HS-27A (cell line): ENCODE measurements at regions not wholly inside any gene's neighbourhood (a gene's known extent, or its start where the extent isn't known, plus 50 kb on each side); places are given as distances from the start of the nearest gene placed in this dataset.
"Not testable (repeated sequence)": the region's sequence is repeated elsewhere in the genome, so short reads cannot be mapped to it uniquely, and the experiment has no call there.

Experiments
- DNase-seq: peaks from one replicate; pipeline ENCODE4 v3.0.0-alpha.2; 2012; ENCODE audit warnings: low read depth, missing footprints

GRCh38 chr16:13628156-13628555, 291.8 kb upstream of the ERCC4 start:
- DNase-seq = no peak

- no peak for DNase-seq
Measured at GRCh38 chr16:13629704-13630103, 290.2 kb upstream of the ERCC4 start.

GRCh38 chr16:13630374-13630773, 289.6 kb upstream of the ERCC4 start:
- DNase-seq = no peak

GRCh38 chr16:13631213-13631767, 288.7 kb upstream of the ERCC4 start:
- DNase-seq = no peak

GRCh38 chr16:13631916-13632315, 288.0 kb upstream of the ERCC4 start:
- DNase-seq = no peak

- DNase-seq = not testable (repeated sequence)
Measured at GRCh38 chr16:13632504-13632903, 287.4 kb upstream of the ERCC4 start.

- no peak for DNase-seq
Measured at GRCh38 chr16:13633391-13633861, 286.5 kb upstream of the ERCC4 start.

GRCh38 chr16:13634253-13634652, 285.7 kb upstream of the ERCC4 start:
- no peak for DNase-seq

- DNase-seq = no peak
Measured at GRCh38 chr16:13634959-13635358, 285.0 kb upstream of the ERCC4 start.

- no peak for DNase-seq
Measured at GRCh38 chr16:13638218-13638617, 281.7 kb upstream of the ERCC4 start.

- no peak for DNase-seq
Measured at GRCh38 chr16:13643412-13643811, 276.5 kb upstream of the ERCC4 start.

- no peak for DNase-seq
Measured at GRCh38 chr16:13645601-13646245, 274.2 kb upstream of the ERCC4 start.

GRCh38 chr16:13660807-13661206, 259.1 kb upstream of the ERCC4 start:
- DNase-seq = no peak

GRCh38 chr16:13665876-13666275, 254.1 kb upstream of the ERCC4 start:
- DNase-seq = no peak

- no peak for DNase-seq
Measured at GRCh38 chr16:13672196-13672595, 247.8 kb upstream of the ERCC4 start.

- no peak for DNase-seq
Measured at GRCh38 chr16:13680021-13680889, 239.7 kb upstream of the ERCC4 start.

GRCh38 chr16:13684819-13685563, 235.0 kb upstream of the ERCC4 start:
- DNase-seq = no peak

GRCh38 chr16:13696017-13696416, 223.9 kb upstream of the ERCC4 start:
- no peak for DNase-seq

- no peak for DNase-seq
Measured at GRCh38 chr16:13697013-13697412, 222.9 kb upstream of the ERCC4 start.

GRCh38 chr16:13697568-13697967, 222.4 kb upstream of the ERCC4 start:
- DNase-seq = no peak

- DNase-seq = no peak
Measured at GRCh38 chr16:13702614-13703013, 217.3 kb upstream of the ERCC4 start.
